Liver (tissue), 8 donors: ENCODE measurements at regions not wholly inside any gene's neighbourhood (a gene's known extent, or its start where the extent isn't known, plus 50 kb on each side); places are given as distances from the start of the nearest gene placed in this dataset.

Source experiments
- DNase-seq: peaks from one replicate; pipeline ENCODE4 v3.0.0-alpha.2; 2017; ENCODE audit warnings: low spot score
- H3K27ac ChIP-seq, 2 donors: one replicate each; pipeline ENCODE4 v1.7.0; 2013; ENCODE audit warnings: inconsistent platforms in 2 of 2, low read length in 2 of 2, control low read depth in 1 of 2, low read depth in 1 of 2, mild to moderate bottlenecking in 1 of 2
- H3K27me3 ChIP-seq, 4 donors: one replicate each; pipeline versions ENCODE4 v1.6.1 to v1.7.0; 2013; ENCODE audit warnings: low read length in 3 of 4, inconsistent platforms in 1 of 4, mild to moderate bottlenecking in 1 of 4, moderate library complexity in 1 of 4; ENCODE audit not compliant: control insufficient read depth in 4 of 4, insufficient read depth in 4 of 4
- H3K36me3 ChIP-seq, 4 donors: one replicate each; pipeline versions ENCODE4 v1.6.1 to v1.7.0; 2013; ENCODE audit warnings: low read length in 3 of 4, mild to moderate bottlenecking in 3 of 4, low read depth in 1 of 4, moderate library complexity in 1 of 4; ENCODE audit not compliant: control insufficient read depth in 4 of 4, insufficient read depth in 3 of 4
- H3K4me1 ChIP-seq, 4 donors: one replicate each; pipeline versions ENCODE4 v1.6.1 to v1.7.0; 2013; ENCODE audit warnings: low read length in 3 of 4, mild to moderate bottlenecking in 3 of 4, moderate library complexity in 1 of 4; ENCODE audit not compliant: control insufficient read depth in 4 of 4, insufficient read depth in 4 of 4
- H3K4me3 ChIP-seq, 3 donors: one replicate each; pipeline versions ENCODE4 v1.6.1 to v1.7.0; 2013; ENCODE audit warnings: low read length in 3 of 3, control low read depth in 1 of 3, low read depth in 1 of 3, mild to moderate bottlenecking in 1 of 3
- H3K9ac ChIP-seq, 2 donors: one replicate each; pipeline ENCODE4 v1.7.0; 2013; ENCODE audit warnings: low read length in 2 of 2, mild to moderate bottlenecking in 2 of 2, moderate library complexity in 2 of 2, control low read depth in 1 of 2, low read depth in 1 of 2
- H3K9me3 ChIP-seq, 4 donors: one replicate each; pipeline versions ENCODE4 v1.6.1 to v1.7.0; 2013; ENCODE audit warnings: low read length in 3 of 4; ENCODE audit not compliant: control insufficient read depth in 4 of 4
- EGR1 ChIP-seq, 2 donors: IDR thresholded peaks; 2 replicates each; pipeline ENCODE4 v1.6.1; 2016 to 2018; ENCODE audit warnings: antibody characterized with exemption in 2 of 2, low read depth in 2 of 2
- FOXA1 ChIP-seq: IDR thresholded peaks from 2 replicates; pipeline ENCODE4 v1.6.1; 2016; ENCODE audit warnings: antibody characterized with exemption
- FOXA2 ChIP-seq: IDR thresholded peaks from 2 replicates; pipeline ENCODE4 v1.6.1; 2016; ENCODE audit warnings: antibody characterized with exemption
- GABPA ChIP-seq, 2 donors: IDR thresholded peaks in 1 of 2; conservative IDR thresholded peaks in 1 of 2; 2 replicates each; pipeline ENCODE4 v1.6.1; 2016; ENCODE audit warnings: antibody characterized with exemption in 2 of 2, mild to moderate bottlenecking in 1 of 2, moderate library complexity in 1 of 2
- RXRA ChIP-seq, 2 donors: IDR thresholded peaks; 2 replicates each; pipeline ENCODE4 v1.6.1; 2017 to 2018; ENCODE audit warnings: antibody characterized with exemption in 2 of 2, mild to moderate bottlenecking in 1 of 2
- YY1 ChIP-seq: IDR thresholded peaks from 2 replicates; pipeline ENCODE4 v1.6.1; 2016; ENCODE audit warnings: antibody characterized with exemption, mild to moderate bottlenecking
- WGBS: extraction: QIAGEN DNeasy Blood & Tissue Kit; methylation state at CpG from one replicate; pipeline ENCODE4 v1.1.7; 2013; 5-methylcytosine and 5-hydroxymethylcytosine counted together
- TF ChIP-seq, protein P1 (sequence below): IDR thresholded peaks from 2 replicates; pipeline ENCODE4 v1.6.1; 2016; ENCODE audit warnings: antibody characterized with exemption
- TF ChIP-seq, protein P2 (sequence below): fragments of 150-350 bp; IDR thresholded peaks from 2 replicates; pipeline ENCODE4 v1.5.1; 2017; ENCODE audit warnings: improper control_type of control experiment, low read depth, low read length; ENCODE audit not compliant: missing input control
- TF ChIP-seq, protein P3 (sequence below): IDR thresholded peaks from 2 replicates; pipeline ENCODE4 v1.6.1; 2016; ENCODE audit warnings: antibody characterized with exemption
- TF ChIP-seq, protein P4 (sequence below): IDR thresholded peaks from 2 replicates; pipeline ENCODE4 v1.6.1; 2016; ENCODE audit warnings: antibody characterized with exemption, mild to moderate bottlenecking
- donor health status: healthy.
- donor health status: healthy.
- donor health status: healthy.
- donor health status: healthy.
- donor health status: healthy.

DNA sequence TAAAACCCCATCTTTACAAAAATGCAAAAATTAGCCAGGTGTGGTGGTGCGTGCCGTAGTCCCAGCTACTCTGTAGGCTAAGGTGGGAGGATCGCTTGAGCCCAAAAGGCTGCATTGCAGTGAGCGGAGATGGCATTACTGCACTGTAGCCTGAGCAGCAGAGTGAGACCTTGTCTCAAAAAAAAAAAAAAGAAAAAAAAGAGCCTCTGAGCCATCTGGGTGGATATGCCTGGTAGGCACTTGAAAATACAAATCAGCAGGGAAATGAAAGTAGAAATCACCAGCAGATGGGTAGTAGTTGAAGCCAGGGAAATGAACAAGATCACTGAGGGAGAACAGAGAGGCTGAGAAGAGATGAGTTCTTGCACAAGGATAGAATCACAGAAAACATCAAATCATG, 131.0 kb upstream of the HMCN1 start (continued):
- TF ChIP-seq YY1 (no peak), EGR1 (IDR thresholded peaks at IDR 0.05; ENCODE audit: low read depth in 2 of 2) (no peak)
- TF ChIP-seq, protein P1, sequence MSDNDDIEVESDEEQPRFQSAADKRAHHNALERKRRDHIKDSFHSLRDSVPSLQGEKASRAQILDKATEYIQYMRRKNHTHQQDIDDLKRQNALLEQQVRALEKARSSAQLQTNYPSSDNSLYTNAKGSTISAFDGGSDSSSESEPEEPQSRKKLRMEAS = no peak
- TF ChIP-seq, protein P2, sequence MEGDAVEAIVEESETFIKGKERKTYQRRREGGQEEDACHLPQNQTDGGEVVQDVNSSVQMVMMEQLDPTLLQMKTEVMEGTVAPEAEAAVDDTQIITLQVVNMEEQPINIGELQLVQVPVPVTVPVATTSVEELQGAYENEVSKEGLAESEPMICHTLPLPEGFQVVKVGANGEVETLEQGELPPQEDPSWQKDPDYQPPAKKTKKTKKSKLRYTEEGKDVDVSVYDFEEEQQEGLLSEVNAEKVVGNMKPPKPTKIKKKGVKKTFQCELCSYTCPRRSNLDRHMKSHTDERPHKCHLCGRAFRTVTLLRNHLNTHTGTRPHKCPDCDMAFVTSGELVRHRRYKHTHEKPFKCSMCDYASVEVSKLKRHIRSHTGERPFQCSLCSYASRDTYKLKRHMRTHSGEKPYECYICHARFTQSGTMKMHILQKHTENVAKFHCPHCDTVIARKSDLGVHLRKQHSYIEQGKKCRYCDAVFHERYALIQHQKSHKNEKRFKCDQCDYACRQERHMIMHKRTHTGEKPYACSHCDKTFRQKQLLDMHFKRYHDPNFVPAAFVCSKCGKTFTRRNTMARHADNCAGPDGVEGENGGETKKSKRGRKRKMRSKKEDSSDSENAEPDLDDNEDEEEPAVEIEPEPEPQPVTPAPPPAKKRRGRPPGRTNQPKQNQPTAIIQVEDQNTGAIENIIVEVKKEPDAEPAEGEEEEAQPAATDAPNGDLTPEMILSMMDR = no peak

DNA sequence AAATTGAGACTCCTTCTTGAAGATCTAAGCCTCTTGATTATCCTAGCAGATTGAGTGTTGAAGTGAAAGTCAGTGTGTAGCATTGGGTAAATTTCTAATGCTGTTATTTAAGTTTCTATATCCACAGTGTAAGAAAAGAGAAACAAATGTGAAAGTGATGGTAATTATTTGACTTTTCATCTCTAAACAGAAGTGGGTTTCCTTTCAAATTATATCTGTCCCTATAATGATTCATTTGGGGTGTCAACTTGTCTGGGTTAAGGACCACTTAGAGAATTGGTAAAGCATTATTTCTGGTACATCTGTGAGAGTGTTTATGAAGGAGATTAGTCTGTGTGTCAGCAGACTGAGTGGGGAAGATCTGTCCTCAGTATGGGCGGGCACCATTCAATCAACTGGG, 133.0 kb upstream of the HMCN1 start:
- Histone ChIP-seq H3K27ac (no peak overlapping the region), H3K36me3 (no peaks in the 10 kb centered on the region), H3K9me3 (no peaks in the 10 kb centered on the region), H3K27me3 (no peaks in the 10 kb centered on the region), H3K4me1 (no peaks in the 10 kb centered on the region), H3K4me3 (no peak overlapping the region), H3K9ac (no peak overlapping the region)
- no peak for TF ChIP-seq RXRA (IDR thresholded peaks at IDR 0.05)
- TF ChIP-seq, protein P2 = no peak
- TF ChIP-seq FOXA2 = no peak
- TF ChIP-seq, protein P3, sequence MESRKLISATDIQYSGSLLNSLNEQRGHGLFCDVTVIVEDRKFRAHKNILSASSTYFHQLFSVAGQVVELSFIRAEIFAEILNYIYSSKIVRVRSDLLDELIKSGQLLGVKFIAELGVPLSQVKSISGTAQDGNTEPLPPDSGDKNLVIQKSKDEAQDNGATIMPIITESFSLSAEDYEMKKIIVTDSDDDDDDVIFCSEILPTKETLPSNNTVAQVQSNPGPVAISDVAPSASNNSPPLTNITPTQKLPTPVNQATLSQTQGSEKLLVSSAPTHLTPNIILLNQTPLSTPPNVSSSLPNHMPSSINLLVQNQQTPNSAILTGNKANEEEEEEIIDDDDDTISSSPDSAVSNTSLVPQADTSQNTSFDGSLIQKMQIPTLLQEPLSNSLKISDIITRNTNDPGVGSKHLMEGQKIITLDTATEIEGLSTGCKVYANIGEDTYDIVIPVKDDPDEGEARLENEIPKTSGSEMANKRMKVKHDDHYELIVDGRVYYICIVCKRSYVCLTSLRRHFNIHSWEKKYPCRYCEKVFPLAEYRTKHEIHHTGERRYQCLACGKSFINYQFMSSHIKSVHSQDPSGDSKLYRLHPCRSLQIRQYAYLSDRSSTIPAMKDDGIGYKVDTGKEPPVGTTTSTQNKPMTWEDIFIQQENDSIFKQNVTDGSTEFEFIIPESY = no peak
- TF ChIP-seq GABPA (IDR thresholded peaks at IDR 0.05 in 1 of 2, conservative IDR thresholded peaks at IDR 0.05 in 1 of 2) = no peak
- no peak for TF ChIP-seq FOXA1
- TF ChIP-seq, protein P4, sequence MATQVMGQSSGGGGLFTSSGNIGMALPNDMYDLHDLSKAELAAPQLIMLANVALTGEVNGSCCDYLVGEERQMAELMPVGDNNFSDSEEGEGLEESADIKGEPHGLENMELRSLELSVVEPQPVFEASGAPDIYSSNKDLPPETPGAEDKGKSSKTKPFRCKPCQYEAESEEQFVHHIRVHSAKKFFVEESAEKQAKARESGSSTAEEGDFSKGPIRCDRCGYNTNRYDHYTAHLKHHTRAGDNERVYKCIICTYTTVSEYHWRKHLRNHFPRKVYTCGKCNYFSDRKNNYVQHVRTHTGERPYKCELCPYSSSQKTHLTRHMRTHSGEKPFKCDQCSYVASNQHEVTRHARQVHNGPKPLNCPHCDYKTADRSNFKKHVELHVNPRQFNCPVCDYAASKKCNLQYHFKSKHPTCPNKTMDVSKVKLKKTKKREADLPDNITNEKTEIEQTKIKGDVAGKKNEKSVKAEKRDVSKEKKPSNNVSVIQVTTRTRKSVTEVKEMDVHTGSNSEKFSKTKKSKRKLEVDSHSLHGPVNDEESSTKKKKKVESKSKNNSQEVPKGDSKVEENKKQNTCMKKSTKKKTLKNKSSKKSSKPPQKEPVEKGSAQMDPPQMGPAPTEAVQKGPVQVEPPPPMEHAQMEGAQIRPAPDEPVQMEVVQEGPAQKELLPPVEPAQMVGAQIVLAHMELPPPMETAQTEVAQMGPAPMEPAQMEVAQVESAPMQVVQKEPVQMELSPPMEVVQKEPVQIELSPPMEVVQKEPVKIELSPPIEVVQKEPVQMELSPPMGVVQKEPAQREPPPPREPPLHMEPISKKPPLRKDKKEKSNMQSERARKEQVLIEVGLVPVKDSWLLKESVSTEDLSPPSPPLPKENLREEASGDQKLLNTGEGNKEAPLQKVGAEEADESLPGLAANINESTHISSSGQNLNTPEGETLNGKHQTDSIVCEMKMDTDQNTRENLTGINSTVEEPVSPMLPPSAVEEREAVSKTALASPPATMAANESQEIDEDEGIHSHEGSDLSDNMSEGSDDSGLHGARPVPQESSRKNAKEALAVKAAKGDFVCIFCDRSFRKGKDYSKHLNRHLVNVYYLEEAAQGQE = no peak
- 94% methylated on average over 1 of the region's 1 CpG for WGBS
- no peak for DNase-seq
